GM10266 (cell line): ENCODE measurements at regions not wholly inside any gene's neighbourhood (a gene's known extent, or its start where the extent isn't known, plus 50 kb on each side); places are given as distances from the start of the nearest gene placed in this dataset.

ENCODE experiments used
- DNase-seq: peaks from one replicate; pipeline ENCODE4 v3.0.0; 2012; ENCODE audit errors: extremely low spot score
- TF ChIP-seq, protein P1 (sequence below): IDR thresholded peaks from 2 replicates; pipeline ENCODE4 v1.5.1; 2012; ENCODE audit warnings: mild to moderate bottlenecking, low read depth; ENCODE audit not compliant: control insufficient read depth, insufficient read depth; ENCODE audit errors: missing control alignments

DNA sequence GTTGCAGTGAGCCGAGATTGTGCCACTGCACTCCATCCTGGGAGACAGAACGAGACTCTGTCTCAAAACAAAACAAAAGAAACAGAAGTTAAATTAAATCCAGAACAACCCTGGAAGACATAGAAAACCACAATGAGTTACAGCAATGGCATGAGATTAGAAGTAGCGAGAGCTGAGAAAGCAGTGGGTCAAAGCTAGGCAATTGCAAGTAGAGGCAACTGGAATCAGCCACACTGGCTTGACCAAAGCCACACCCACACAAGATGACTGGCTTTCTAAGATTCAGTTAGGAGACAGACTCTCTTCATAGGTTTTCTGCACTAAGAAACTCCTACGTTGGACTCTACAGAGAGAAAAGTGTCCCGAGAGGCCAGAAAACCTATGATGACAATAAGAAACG, 443.0 kb downstream of the GPM6A start:
- TF ChIP-seq, protein P1, sequence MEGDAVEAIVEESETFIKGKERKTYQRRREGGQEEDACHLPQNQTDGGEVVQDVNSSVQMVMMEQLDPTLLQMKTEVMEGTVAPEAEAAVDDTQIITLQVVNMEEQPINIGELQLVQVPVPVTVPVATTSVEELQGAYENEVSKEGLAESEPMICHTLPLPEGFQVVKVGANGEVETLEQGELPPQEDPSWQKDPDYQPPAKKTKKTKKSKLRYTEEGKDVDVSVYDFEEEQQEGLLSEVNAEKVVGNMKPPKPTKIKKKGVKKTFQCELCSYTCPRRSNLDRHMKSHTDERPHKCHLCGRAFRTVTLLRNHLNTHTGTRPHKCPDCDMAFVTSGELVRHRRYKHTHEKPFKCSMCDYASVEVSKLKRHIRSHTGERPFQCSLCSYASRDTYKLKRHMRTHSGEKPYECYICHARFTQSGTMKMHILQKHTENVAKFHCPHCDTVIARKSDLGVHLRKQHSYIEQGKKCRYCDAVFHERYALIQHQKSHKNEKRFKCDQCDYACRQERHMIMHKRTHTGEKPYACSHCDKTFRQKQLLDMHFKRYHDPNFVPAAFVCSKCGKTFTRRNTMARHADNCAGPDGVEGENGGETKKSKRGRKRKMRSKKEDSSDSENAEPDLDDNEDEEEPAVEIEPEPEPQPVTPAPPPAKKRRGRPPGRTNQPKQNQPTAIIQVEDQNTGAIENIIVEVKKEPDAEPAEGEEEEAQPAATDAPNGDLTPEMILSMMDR = no peak
- DNase-seq = no peak

DNA sequence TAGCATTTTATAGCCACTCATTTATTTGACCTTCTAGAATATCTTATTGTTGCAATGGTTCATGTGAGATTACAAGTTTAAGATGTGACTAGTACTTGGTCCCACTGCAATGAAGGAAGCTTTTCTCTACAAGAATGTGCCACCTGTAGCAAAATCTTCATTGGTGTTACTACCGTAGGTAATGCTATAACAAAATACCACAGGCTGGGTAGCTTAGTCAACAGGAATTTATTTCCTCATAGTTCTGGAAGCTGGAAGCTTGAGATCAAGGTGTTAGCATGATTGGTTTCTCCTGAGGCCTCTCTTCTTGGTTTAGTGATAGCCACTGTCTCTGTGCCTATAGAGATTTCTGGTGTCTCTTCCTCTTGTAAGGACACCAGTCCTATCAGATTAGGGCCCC, 441.0 kb downstream of the GPM6A start:
- no peak for DNase-seq
- TF ChIP-seq, protein P1 = no peak

GRCh38 chr4:175373031-175373430, 439.0 kb downstream of the GPM6A start:
- no peak for DNase-seq
- TF ChIP-seq, protein P1 = no peak

GRCh38 chr4:175374459-175374858, 437.6 kb downstream of the GPM6A start:
- TF ChIP-seq, protein P1 = no peak
- DNase-seq = no peak

DNA sequence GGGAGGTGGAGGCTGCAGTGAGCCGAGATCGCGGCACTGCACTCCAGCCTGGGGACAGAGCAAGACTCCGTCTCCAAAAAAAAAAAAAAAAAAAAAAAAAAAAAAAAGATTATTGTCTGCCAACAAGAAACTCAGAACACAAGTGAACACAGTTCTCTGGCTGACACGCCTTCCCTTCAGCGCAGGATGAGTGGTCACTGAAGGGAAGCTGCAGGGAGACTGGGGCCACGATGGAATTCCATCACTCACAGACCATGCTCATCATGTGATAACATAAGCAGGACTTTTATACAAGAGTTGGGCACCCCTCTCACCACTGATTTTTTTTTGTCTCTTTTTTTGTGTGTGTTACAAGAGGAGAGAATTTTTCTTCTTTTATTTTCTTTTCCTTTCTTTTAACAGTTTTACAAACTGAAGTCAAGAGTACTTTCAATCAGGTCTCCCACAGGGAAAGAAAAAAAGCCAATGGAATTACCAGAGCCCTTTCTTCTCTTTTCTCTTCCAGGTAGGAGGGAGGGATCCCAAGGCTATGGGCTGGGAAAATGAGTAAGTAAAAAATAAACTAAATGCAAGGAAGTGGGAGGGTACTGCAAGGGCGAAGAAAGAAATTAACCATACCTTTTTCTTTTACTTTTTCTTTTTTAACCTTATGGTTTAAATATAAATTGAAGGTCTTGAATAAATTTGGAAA, 435.6 kb downstream of the GPM6A start:
- TF ChIP-seq, protein P1 = no peak
- no peak for DNase-seq

DNA sequence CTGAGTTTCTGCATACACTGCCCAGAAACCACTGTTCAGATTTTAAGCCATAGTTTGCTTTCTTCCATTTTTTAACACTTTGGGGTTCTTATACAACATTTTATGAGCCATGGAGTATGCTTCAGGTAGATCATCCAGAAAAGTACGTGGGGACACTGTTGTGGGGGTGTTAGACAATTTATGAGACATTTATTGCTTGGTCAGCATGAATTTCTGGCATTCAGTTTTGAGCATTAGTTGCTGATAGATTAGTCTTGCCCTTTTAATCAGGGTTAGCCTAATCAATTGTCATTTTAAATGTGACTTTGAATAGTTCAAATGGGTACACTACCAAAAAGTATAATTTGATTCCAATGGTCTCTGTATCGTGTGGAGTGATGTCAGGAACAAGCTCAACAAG, 434.9 kb downstream of the GPM6A start:
- TF ChIP-seq, protein P1 = no peak
- no peak for DNase-seq

- TF ChIP-seq, protein P1 = no peak
- DNase-seq = no peak
Measured at GRCh38 chr4:175378372-175378771, 433.7 kb downstream of the GPM6A start.
